ENCODE measurements at regions not wholly inside any gene's neighbourhood (a gene's known extent, or its start where the extent isn't known, plus 50 kb on each side); places are given as distances from the start of the nearest gene placed in this dataset.

GRCh38 chr5:10173716-10174115 lies 76.0 kb downstream of the ATPSCKMT start:
- DNase-seq (ENCODE audit: low read depth), result no peak

GRCh38 chr5:10172247-10172646 lies 77.4 kb downstream of the ATPSCKMT start:
- DNase-seq (ENCODE audit: low read depth), result no peak

GRCh38 chr5:10169359-10169758 lies 80.3 kb downstream of the ATPSCKMT start:
- DNase-seq (ENCODE audit: low read depth), result no peak

- DNase-seq (ENCODE audit: low read depth), result no peak
These were observed 81.4 kb downstream of the ATPSCKMT start for GRCh38 chr5:10168254-10168653.

- DNase-seq (ENCODE audit: low read depth), result no peak
These were observed 81.9 kb downstream of the ATPSCKMT start for GRCh38 chr5:10167806-10168205.

GRCh38 chr5:10166392-10166791 lies 83.3 kb downstream of the ATPSCKMT start:
- no peak for DNase-seq (ENCODE audit: low read depth)

GRCh38 chr5:10162468-10162867 lies 87.2 kb downstream of the ATPSCKMT start:
- no peak for DNase-seq (ENCODE audit: low read depth)

- no peak for DNase-seq (ENCODE audit: low read depth)
These were observed 87.9 kb downstream of the ATPSCKMT start for GRCh38 chr5:10161778-10162177.

- DNase-seq (ENCODE audit: low read depth), result no peak
These were observed 89.4 kb downstream of the ATPSCKMT start for GRCh38 chr5:10160241-10160640.

- DNase-seq (ENCODE audit: low read depth), result no peak
These were observed 90.8 kb downstream of the ATPSCKMT start for GRCh38 chr5:10158886-10159285.

GRCh38 chr5:10157085-10157669 lies 92.5 kb downstream of the ATPSCKMT start:
- no peak for DNase-seq (ENCODE audit: low read depth)

- DNase-seq (ENCODE audit: low read depth), result no peak
These were observed 93.6 kb downstream of the ATPSCKMT start for GRCh38 chr5:10155897-10156667.

- no peak for DNase-seq (ENCODE audit: low read depth)
These were observed 95.7 kb downstream of the ATPSCKMT start for GRCh38 chr5:10153808-10154537.

- DNase-seq (ENCODE audit: low read depth), result no peak
These were observed 96.3 kb downstream of the ATPSCKMT start for GRCh38 chr5:10153394-10153793.

- DNase-seq (ENCODE audit: low read depth), result no peak
These were observed 98.0 kb downstream of the ATPSCKMT start for GRCh38 chr5:10151656-10152055.

- DNase-seq (ENCODE audit: low read depth), result no peak
These were observed 99.8 kb downstream of the ATPSCKMT start for GRCh38 chr5:10149911-10150310.

- DNase-seq (ENCODE audit: low read depth), result peak; percentile 62
These were observed 103.7 kb downstream of the ATPSCKMT start for GRCh38 chr5:10145923-10146401.

GRCh38 chr5:10144040-10144439 lies 105.6 kb downstream of the ATPSCKMT start:
- no peak for DNase-seq (ENCODE audit: low read depth)

GRCh38 chr5:10140195-10140973 lies 109.3 kb downstream of the ATPSCKMT start:
- DNase-seq (ENCODE audit: low read depth), result peak; percentile 51

GRCh38 chr5:10138395-10139057 lies 111.2 kb downstream of the ATPSCKMT start:
- DNase-seq (ENCODE audit: low read depth), result peak; percentile 48

GRCh38 chr5:10133830-10134229 lies 115.9 kb downstream of the ATPSCKMT start:
- DNase-seq (ENCODE audit: low read depth), result peak; percentile 67

GRCh38 chr5:10130881-10131280 lies 118.8 kb downstream of the ATPSCKMT start:
- no peak for DNase-seq (ENCODE audit: low read depth)

All from EH (cell line).